ENCODE measurements at regions not wholly inside any gene's neighbourhood (a gene's known extent, or its start where the extent isn't known, plus 50 kb on each side); places are given as distances from the start of the nearest gene placed in this dataset.

- intact Hi-C loops (cut with micrococcal nuclease; ENCODE audit: unreplicated experiment) (no loop called here), in situ Hi-C loops (cut with MboI) (no loop called here)
- H3K4me1 ChIP-seq (ENCODE audit: control insufficient read depth, insufficient read depth, low read length) = no peaks in the 10 kb centered on the region
- no peaks in the 10 kb centered on the region; a peak in 1 of 4 replicates for H3K27me3 ChIP-seq (replicated peaks in 1 of 2; ENCODE audit: control insufficient read depth in 2 of 2, insufficient read depth in 2 of 2, low read length in 1 of 2)
- POLR2A ChIA-PET = no interaction called here
- SMC1A ChIA-PET (ENCODE audit: uncharacterized antibody, unreplicated experiment) = interaction anchor here (1.1 kb wide), 1 partner anchor 8 kb away, joined by 4 read pairs; no protein-coding TSS in a partner anchor
- no peaks in the 10 kb centered on the region for H3K79me2 ChIP-seq (ENCODE audit: control insufficient read depth, insufficient read depth, low read length)
- H3K9ac ChIP-seq (ENCODE audit: control insufficient read depth, insufficient read depth, low read length) = no peak overlapping the region
- no peak overlapping the region for H3K4me2 ChIP-seq (ENCODE audit: control insufficient read depth, insufficient read depth)
- no peak overlapping the region for H3K4me3 ChIP-seq
- TF ChIP-seq PAX8 (IDR thresholded peaks at IDR 0.05) (no peak), MLLT1 (IDR thresholded peaks at IDR 0.05) (no peak), NR2F1 (conservative IDR thresholded peaks at IDR 0.05) (no peak), TCF7 (IDR thresholded peaks at IDR 0.05; ENCODE audit: borderline replicate concordance) (no peak), ZNF384 (IDR thresholded peaks at IDR 0.05; ENCODE audit: borderline replicate concordance, low read depth, low read length) (no peak), ZZZ3 (IDR thresholded peaks at IDR 0.05; ENCODE audit: control insufficient read depth, insufficient read length, low read depth) (no peak), YBX1 (IDR thresholded peaks at IDR 0.05) (no peak), POLR2A (IDR thresholded peaks at IDR 0.05; ENCODE audit: low read depth, low read length) (no peak), BHLHE40 (IDR thresholded peaks at IDR 0.05; ENCODE audit: borderline replicate concordance in 1 of 2, low read depth in 2 of 2, low read length in 1 of 2) (no peak), RBBP5 (conservative IDR thresholded peaks at IDR 0.05) (no peak), RFX5 (IDR thresholded peaks at IDR 0.05; ENCODE audit: low read depth, low read length) (no peak), POLR2AphosphoS2 (IDR thresholded peaks at IDR 0.05; ENCODE audit: low read depth, low read length) (no peak), SUZ12 (IDR thresholded peaks at IDR 0.05; ENCODE audit: unreplicated experiment) (no peak)
- TF ChIP-seq, protein P1, sequence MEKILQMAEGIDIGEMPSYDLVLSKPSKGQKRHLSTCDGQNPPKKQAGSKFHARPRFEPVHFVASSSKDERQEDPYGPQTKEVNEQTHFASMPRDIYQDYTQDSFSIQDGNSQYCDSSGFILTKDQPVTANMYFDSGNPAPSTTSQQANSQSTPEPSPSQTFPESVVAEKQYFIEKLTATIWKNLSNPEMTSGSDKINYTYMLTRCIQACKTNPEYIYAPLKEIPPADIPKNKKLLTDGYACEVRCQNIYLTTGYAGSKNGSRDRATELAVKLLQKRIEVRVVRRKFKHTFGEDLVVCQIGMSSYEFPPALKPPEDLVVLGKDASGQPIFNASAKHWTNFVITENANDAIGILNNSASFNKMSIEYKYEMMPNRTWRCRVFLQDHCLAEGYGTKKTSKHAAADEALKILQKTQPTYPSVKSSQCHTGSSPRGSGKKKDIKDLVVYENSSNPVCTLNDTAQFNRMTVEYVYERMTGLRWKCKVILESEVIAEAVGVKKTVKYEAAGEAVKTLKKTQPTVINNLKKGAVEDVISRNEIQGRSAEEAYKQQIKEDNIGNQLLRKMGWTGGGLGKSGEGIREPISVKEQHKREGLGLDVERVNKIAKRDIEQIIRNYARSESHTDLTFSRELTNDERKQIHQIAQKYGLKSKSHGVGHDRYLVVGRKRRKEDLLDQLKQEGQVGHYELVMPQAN (conservative IDR thresholded peaks at IDR 0.05) = no peak
- no peak overlapping the region for H3K27ac ChIP-seq (ENCODE audit: control insufficient read depth, insufficient read depth)
- H2AFZ ChIP-seq (ENCODE audit: control insufficient read depth, low read depth, low read length) = no peak overlapping the region
- 62% methylated on average over 5 of the region's 5 CpGs for WGBS (ENCODE audit: insufficient coverage, insufficient replicate concordance, low lambda C conversion rate, missing lambda C conversion rate)
- H3K36me3 ChIP-seq (ENCODE audit: control insufficient read depth in 2 of 2, insufficient read depth in 2 of 2, low read length in 1 of 2) = no peaks in the 10 kb centered on the region
- H3K9me3 ChIP-seq (replicated peaks; ENCODE audit: control insufficient read depth, insufficient read depth, low read length) = no peaks in the 10 kb centered on the region
- ATAC-seq (no peak), FAIRE-seq (no peak), DNase-seq (ENCODE audit: low read depth, low spot score) (no peak)
- CTCF ChIA-PET = no interaction called here
- no TSS peak for BruUV-seq (replicated peaks)
- no peaks in the 10 kb centered on the region for H4K20me1 ChIP-seq (ENCODE audit: control insufficient read depth, insufficient read depth)
- RAD21 ChIA-PET (ENCODE audit: unreplicated experiment) = no interaction called here
Measured at GRCh38 chr10:121091961-121092719, 241.0 kb downstream of the WDR11 start.

Data from GM12878 (cell line).